NCI-H2107 treated with DMSO at 0.1 percent for 48 hours (cell line): ENCODE measurements at regions not wholly inside any gene's neighbourhood (a gene's known extent, or its start where the extent isn't known, plus 50 kb on each side); places are given as distances from the start of the nearest gene placed in this dataset.

Experiments
- DNase-seq: peaks from one replicate; lab custom pipeline; 2025; ENCODE audit not compliant: unreplicated experiment; lab: John Stamatoyannopoulos, UW

DNA sequence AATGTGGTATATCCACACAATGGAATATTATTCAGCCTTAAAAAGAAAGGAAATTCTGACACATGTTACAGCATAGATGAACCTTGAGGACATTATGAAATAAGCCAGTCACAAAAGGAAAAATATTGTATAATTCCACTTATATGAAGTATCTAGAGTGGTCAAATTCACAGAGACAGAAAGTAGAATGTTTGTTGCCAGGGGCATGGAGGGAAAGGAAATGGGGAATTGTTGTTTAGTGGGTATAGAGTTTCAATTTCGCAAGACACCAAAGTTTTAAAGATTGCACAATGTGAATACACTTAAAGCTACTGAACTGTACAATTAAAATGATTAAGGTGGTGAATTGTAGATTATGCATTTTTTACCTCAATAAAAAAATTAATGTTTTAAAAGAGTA, 92.9 kb downstream of the TXNL1 start:
- no peak for DNase-seq

DNA sequence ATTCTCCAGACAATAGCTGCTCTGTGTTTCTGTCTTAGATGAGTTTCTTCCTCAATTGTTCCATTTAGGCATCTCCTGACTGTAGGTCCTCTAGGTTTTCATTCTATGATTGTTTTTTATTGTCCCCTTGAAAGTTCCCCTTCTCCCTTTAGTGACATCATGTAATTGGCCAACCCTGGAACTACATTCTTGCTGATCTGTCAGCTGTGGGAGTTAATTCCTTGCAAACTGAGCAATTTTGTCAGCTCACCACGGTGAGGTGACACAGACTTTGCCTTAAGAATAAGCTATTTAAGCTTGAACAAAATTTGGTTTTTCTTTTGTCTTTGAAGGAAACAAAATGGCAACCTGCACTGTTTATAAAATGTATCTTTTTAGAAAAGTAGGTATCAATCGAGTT, 95.9 kb downstream of the TXNL1 start:
- no peak for DNase-seq

DNA sequence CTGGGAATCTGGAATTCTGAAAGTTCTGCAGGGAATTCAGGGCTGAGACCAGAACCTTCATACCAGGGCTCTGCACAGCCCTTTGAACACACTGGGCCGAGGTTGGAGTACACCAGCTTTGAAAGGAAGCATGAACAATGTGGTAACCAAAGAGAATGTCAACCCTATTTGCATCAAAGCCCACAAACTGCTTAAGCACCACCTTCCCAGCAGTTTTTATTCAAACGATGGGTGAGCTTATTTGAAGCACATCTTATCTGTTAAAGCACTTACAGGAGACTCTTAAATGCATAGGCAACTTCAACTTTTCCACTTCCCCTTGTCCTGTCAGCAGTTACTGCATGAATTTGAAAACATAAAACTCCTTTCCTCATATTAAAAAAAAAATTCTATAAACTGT, 96.6 kb downstream of the TXNL1 start:
- peak; percentile 42 for DNase-seq

- no peak for DNase-seq
Observed at GRCh38 chr18:56541340-56541739, 97.1 kb downstream of the TXNL1 start.

- DNase-seq, result no peak
Observed at GRCh38 chr18:56538746-56539145, 99.6 kb downstream of the TXNL1 start.

- no peak for DNase-seq
Observed at GRCh38 chr18:56532176-56532840, 106.1 kb downstream of the TXNL1 start.

- DNase-seq, result no peak
Observed at GRCh38 chr18:56522816-56523215, 115.6 kb downstream of the TXNL1 start.

DNA sequence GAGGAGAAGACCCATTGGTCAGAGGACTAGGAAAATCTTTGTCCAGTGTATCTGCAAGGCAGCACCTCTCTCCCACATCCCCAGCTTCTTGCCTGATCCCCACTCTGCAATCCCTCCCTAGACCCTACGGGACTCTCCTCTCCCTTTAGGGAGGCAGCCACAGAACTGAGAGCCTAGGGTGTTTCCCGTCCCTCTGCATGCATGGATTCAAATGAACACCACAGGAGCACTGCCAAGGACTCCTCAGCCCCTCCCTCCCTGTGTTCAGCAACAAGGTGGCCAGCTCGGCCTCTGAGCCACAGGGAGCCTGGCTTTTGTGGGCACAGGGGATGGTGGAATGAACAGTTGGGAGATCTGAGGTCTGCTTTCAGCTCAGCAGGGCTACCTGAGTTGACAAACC, 117.1 kb downstream of the TXNL1 start:
- no peak for DNase-seq

DNA sequence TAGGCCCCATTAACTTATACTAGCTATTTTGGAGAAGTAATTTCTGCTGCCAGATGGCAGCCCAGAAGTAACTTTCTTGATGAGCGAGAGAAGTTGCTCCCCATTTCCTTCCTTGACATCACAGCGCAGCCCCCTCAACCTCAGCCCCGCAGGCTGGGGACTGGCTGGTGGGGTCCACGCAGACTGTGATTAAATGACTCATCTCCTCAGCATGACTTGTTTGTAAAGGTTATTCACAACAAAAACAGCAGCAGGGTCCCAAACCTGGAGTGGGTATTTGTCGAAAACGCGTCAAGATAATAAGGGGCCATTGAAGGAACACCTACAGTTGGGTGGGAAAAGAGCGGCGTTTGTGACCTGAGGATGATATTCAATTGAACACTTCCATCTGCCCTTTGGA, 120.6 kb downstream of the TXNL1 start:
- DNase-seq, result no peak

GRCh38 chr18:56517196-56517595, 121.2 kb downstream of the TXNL1 start:
- DNase-seq, result no peak

DNA sequence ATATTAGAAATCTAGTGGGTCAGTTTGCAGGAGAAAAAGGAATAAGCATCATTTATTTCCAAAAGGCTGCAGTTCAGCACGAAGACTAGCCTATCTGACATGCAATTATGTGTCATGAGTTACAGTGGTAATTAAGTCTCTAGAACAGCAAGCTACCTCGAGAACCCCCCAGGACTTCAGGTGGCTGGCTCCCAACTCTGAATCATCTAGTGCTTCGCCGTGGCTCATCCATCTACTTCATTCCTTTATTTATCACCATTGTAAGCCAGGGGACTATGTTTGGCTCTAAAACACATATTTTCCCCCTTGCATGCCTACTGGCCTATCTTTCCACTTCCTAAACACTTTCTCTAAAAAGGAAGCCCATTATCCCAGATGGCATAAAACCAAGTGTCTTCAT, 121.6 kb downstream of the TXNL1 start:
- no peak for DNase-seq

DNA sequence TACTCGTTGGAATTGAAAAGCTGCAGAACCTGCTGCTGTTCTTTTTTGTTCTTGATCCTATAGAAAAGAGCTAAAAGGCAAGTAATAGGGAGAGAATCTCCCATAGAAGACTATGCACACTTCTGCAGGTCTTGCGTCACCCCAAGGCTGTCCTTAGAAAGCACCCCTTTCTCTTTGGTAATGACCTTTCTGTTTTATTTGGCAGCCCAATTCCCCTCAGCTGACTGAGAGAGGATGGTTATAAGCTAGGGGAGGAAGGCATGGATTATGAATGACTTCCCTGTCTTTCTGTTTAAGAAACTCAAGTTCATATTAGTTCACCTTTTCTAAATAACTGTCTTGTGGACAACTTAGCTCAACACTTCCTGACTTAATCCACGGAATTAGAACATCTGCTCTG, 122.9 kb downstream of the TXNL1 start:
- no peak for DNase-seq

DNA sequence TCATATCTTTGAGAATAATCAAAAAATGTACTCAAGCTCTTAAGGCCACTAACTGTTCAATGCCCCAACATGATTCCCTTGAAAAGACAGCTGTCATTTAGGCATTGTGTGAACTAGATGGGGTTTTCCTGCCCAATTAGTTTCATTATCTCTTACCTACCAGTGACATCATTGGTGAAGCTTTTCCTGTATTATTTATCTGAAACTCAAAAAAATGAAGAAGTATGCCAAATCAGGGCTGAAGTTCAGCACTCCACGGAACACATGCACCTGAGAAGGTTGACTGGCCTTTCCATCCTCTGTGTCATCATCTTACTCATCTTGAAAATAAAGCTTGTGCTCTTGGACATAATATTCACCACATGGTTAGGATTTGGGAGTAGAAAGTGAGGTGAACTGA, 126.4 kb downstream of the TXNL1 start:
- no peak for DNase-seq

DNA sequence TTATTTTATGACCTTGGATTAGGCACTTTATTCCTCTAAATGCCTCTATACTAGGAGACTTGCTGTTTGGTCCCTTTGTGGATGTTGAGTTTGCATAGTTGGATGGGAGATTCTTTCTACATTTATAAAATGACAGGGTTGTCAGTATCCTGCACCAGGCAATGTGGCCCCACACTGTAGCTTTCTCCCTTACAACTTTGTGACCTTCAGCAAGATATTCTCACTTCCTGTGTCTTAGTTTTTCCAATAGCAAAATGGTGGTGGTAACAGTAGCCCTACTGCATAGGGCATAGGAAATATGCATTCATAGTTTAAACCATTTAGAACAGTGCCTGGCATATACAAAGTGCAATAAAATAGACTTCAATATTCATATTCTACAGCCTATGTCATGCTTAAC, 128.3 kb downstream of the TXNL1 start:
- DNase-seq, result no peak

DNA sequence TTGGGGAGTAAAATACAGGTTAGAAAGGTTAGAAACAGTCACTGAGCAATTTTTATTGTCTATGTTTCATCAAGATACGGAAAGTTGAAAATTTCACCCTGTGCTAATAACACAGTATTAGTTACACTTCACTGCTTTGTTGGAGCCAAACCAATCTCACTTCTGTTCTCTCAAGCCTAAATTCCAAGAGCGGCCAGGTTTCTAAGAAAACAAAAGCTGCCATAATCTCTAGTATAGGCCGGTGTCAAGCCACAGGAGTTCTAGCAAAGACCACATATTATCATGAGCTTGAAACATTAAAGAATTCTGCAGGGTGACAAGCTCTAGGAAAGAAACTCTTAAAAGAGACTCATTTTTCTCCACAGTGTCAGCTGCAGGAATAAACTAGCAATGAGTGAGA, 128.7 kb downstream of the TXNL1 start:
- DNase-seq, result no peak

GRCh38 chr18:56508370-56509036, 129.9 kb downstream of the TXNL1 start:
- no peak for DNase-seq

GRCh38 chr18:56505971-56506370, 132.4 kb downstream of the TXNL1 start:
- no peak for DNase-seq

DNA sequence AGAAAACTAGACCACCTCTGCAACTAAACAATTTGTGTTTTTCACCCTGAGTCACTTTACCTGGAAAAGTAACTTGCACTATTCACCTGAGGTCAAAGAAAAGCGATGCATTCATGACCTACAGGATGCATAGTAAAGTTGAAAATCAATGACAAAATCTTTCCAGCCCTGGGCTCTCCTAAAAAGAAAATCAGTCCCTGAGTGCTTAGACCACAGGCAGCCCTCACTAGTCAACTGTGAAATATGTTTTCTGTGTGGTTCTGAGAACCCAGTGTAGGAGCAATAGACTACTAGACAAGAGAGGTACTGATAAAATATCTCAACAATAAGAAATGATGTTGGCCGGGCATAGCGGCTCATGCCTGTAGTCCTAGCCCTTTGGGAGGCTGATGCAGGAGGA, 133.1 kb downstream of the TXNL1 start:
- DNase-seq, result no peak

- no peak for DNase-seq
Observed at GRCh38 chr18:56501896-56502295, 136.5 kb downstream of the TXNL1 start.

DNA sequence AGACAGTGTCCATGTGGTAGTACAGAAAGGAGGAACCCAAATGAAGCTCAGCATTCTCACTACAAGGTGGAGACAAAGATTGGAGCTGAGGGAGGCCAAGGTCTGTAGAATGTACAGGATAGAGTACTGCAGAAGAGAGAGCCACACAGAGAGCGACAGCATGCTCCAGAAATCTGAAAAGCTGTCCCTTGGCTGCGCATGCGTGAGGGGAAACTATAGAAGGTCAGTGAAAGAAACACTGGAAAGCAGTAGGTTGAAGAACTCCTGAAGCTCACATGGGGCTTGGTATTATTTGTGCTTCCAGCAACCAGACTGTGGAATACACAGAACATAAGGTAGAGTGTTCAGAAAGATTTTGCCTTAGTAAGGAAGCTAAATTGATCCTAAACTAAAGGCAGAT, 142.5 kb downstream of the TXNL1 start:
- no peak for DNase-seq

- no peak for DNase-seq
Observed at GRCh38 chr18:56493531-56493930, 144.9 kb downstream of the TXNL1 start.

- DNase-seq, result no peak
Observed at GRCh38 chr18:56492136-56492535, 146.3 kb downstream of the TXNL1 start.

DNA sequence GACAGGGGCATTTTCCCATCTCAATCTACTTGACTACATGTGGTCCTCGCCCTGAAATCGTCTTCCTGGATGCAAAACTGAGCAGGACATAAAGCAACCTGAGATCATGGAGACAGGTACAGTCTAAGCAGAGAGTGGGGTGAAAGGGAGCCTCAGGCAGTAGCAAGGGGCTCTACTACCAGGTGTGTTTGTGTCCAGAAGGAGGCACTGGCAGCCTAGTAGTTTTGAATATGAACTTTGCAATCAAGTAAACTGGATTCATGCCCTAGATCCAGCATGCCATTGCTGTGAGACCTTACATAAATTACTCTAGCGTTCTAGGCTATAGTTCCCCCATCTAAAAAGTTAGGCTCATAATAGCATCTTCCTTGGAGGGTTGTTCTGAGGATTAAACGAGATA, 147.4 kb downstream of the TXNL1 start:
- no peak for DNase-seq
